ENCODE measurements at regions not wholly inside any gene's neighbourhood (a gene's known extent, or its start where the extent isn't known, plus 50 kb on each side); places are given as distances from the start of the nearest gene placed in this dataset.
"Not testable (repeated sequence)": the region's sequence is repeated elsewhere in the genome, so short reads cannot be mapped to it uniquely, and the experiment has no call there.

DNA sequence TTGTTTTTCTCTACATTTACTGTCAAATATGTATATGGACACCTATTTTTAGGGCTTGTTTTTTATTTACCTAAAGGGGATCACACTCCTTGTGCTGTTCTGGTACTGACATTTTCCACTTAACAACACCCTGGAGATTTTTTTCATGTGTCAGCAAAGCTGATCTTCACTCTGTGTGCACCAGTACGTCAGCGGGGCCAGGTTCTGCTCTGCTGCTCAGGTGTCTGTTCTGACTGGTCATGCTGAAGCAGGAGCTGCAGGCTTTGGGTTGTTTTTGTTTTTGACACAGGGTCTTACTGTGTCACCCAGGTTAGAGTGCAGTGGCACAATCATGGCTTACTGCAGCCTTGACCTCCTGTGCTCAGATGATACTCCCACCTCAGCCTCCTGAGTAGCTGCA is 81.9 kb upstream of the CCND2 start:
- DNase-seq (ENCODE audit: low read depth), result no peak

- DNase-seq (ENCODE audit: low read depth), result no peak
Measured at GRCh38 chr12:4191149-4191548, 82.4 kb upstream of the CCND2 start.

- DNase-seq (ENCODE audit: low read depth), result no peak
Measured at GRCh38 chr12:4190366-4191063, 83.0 kb upstream of the CCND2 start.

GRCh38 chr12:4189721-4190120 is 83.8 kb upstream of the CCND2 start:
- no peak for DNase-seq (ENCODE audit: low read depth)

DNA sequence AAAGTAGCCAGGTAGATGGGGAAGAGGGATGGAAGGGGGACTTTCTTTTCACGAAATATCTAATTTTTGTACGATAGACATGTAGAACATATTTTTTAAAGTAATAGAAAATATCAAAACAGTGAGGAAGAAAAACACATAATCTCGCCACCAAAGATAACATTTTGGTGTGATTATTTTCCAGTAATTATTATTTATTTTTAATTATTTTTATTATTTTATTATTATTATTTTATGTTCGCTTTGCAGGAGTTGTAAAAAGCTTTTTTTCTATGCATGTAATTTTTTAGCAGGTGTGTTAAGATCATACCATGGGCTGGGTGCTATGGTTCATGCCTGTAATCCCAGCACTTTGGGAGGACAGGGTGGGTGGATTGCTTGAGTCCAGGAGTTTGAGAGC is 85.6 kb upstream of the CCND2 start:
- DNase-seq (ENCODE audit: low read depth), result no peak

GRCh38 chr12:4187315-4187714 is 86.2 kb upstream of the CCND2 start:
- DNase-seq (ENCODE audit: low read depth), result not testable (repeated sequence)

GRCh38 chr12:4178424-4179170 is 95.0 kb upstream of the CCND2 start:
- no peak for DNase-seq (ENCODE audit: low read depth)

GRCh38 chr12:4177262-4177661 is 96.3 kb upstream of the CCND2 start:
- DNase-seq (ENCODE audit: low read depth), result no peak

DNA sequence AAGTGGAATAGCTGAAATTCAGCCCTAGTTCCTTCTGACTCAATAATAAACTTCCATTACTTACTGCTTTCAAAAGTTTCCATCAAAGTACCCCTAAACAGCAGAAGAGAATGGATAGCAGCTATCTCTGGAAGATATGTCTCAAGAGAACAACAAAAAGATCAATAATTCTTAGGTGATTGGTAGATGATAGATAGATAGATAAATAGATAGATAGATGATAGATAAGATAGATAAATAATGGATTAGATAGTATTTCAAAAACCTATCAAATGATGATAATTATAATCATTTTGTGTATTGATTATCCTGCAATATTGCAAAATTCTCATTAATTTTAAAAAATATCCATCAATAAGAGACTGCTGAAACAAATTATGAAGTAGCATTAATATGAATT is 97.4 kb upstream of the CCND2 start:
- DNase-seq (ENCODE audit: low read depth), result no peak

GRCh38 chr12:4174417-4174816 is 99.1 kb upstream of the CCND2 start:
- DNase-seq (ENCODE audit: low read depth), result no peak

DNA sequence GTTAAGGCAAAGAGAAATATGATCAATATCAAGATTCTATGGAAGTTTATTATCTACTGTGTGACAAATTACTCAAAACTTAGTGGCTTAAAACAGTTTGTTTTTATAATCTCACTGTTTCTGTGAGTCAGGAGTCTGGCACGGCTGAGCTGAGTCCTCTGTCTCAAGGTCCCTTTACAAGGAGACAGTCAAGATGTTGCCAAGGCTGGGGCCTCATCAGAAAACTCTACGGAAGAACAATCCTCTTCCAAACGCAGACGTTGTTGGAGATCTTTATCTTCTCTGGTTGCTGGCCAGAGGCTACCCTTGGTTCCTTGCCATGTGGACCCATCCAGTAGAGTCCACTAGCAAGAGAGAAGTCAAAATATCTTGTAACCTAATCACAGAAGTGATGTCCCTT is 100.6 kb upstream of the CCND2 start:
- DNase-seq (ENCODE audit: low read depth), result no peak

GRCh38 chr12:4171742-4172141 is 101.8 kb upstream of the CCND2 start:
- DNase-seq (ENCODE audit: low read depth), result no peak

GRCh38 chr12:4169959-4170358 is 103.6 kb upstream of the CCND2 start:
- no peak for DNase-seq (ENCODE audit: low read depth)

GRCh38 chr12:4169531-4169930 is 104.0 kb upstream of the CCND2 start:
- no peak for DNase-seq (ENCODE audit: low read depth)

DNA sequence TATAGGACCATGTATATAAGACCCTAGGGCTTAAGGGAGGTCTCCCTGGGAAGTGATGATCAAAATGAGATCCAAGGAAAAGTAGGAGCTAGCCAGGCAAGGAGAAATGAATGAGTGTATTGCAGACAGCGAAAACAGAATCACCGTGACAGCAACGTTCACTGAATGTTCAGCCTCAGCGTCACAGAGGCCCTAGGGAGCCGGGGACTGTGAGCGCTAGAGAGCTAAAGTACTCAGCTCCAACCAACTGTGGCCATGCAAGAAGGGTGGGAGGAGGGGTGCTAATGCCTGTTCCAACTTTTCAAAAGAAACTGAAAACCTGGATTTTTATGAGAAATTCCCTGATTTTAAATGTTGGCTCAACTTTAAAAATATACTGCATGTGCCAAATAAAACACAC is 105.5 kb upstream of the CCND2 start:
- no peak for DNase-seq (ENCODE audit: low read depth)

DNA sequence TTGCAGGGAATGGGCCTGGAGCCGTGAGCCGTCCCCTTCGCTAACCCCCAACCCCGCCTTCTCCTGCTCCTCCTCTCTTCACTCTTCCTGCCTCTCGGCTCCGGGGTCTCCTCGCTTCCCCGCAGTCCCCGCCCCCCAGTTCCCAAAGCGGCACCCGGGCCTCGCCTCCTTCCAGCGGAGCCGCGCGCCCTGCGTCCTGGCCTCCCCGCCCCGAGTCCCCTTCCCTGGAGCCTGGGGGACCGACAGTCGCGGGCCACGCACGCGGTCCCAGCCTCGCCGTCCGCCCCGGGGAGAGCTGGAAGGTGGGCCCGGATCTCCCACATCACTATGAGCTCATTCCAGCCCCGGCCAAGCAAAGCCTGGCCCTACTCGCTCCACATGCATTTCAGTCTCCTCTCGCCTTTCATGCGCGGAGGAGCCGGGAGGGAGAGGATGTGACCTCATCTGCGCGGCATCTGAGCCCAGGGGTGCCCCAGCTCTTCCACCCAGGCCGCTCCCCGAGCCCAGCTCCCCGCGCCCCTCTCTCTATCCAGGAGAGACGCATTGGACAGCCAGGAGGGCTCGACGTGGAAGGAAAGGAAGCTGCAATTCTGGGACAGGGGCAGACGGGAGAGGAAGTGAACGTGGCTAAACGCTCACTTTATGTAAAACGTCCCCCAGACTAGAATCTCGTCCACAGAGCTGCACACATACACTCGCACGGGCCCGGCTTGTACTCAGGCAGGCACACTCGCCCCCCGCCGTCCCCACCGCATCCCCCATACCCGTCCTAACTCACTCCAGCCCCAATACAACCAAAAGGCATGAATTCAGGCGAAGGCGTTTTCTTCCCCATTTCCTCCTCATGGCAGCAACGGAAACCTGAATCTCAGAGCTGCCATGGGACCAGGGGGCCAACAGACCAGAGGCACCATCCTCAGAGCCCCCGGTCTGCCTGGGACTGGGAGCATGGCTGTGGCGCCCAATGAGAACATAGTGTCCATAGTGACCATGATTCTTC is 108.7 kb upstream of the CCND2 start:
- peak; percentile 21 for DNase-seq (ENCODE audit: low read depth)

DNA sequence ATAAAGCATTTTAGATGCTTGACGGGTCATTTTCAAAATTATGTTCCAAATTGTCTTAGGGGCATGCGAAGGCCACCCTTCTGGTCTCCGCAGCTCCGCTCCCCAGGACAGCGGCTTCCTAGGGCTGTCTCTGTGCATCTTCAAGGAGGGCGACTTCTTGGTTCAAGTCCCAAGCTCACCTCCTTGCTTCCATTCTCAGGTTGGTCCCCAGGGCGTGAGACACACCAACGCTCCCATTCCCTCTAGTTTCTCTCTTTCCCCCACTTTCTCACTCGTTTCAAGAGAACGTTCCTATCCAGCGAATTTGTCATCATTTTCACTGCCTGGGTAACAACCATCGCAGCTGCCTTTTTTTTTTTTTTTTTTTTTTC is 109.4 kb upstream of the CCND2 start:
- no peak for DNase-seq (ENCODE audit: low read depth)

DNA sequence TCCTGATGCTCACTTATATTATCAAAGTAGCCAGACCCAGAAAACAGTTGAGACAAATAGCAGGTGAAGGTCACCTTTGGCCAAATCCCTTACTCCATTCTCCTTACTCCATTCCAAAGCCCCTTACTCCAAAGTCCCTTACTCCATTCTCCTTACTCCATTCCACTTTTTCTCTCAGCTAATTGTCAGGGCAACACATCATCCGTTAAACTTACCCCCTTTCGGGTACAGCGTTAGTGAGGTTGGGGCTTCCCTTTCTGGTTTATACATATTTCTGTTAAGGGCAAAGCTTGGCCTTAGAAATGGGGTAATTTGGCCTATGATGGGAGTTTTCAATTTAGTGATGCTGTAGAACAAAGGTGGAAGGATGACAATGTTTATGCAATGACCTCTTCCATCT is 111.8 kb upstream of the CCND2 start:
- no peak for DNase-seq (ENCODE audit: low read depth)

DNA sequence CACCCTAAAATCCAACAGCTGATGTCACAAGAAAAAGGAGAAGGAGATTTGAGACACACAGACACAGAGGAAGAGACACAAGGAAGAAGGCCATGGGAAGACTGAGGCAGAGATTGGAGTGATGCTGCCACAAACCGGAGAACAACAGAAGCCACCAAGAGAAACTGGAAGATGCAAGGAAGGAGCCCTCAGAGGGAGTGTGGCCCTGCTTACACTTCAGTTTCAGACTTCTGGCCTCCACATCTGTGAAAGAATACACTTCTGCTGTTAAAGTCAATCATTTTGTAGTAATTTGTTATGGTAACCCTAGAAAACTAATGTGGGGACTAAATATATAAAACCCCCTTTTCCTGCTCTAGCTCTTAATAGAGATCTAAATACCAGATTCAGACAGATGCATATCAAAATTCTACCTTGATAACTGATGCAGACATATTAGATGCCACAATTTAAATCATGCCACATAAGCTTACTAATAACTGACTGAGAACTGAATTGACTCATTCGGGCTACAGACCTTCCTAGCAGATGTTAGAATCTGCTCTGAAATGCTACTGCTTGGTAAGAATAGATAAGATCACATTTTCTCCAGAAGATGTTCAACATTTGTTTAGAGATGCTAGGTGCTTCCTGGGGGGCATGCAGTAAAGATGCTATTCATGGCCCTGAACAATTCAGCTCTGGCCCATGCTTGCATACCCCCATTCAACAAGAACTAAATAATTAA is 113.1 kb upstream of the CCND2 start:
- DNase-seq (ENCODE audit: low read depth), result no peak

- DNase-seq (ENCODE audit: low read depth), result no peak
Measured at GRCh38 chr12:4159851-4160250, 113.7 kb upstream of the CCND2 start.

DNA sequence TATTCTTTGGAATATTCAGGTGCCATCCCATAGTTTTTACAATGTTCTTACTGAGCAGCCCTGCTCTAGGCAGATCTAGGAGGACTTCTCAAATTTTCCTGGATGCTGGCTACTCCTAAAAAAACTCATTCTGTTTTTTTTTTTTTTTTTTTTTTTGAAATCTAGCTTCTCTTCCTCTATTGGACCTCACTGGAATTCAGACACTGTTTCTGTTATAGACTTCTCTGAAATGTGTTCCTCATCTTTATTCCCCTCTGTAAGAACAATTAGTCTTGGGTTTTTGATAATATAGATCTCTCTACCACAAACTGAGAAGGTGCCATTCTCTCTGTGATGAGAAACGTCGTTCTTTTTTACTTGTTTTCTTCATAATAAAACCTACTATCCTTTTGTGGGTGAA is 115.3 kb upstream of the CCND2 start:
- DNase-seq (ENCODE audit: low read depth), result no peak

DNA sequence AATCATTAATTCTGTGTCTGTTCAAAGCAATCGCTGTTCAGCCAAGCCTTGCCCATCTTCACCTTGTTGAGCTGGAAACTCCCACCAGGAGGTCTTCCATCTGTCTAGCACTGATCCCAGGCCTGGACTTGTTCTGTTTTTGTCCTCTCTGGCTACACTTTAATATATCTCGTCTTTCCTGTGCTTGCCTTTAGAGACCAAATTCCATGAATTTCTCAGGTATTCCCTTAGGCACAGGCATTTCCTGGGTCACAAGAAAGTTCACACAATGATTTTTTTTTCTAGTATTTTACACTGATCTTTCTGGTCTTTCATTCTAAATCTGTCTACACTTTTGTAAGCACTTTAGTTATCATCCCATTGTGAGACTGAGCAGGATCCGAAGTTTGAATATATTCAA is 116.4 kb upstream of the CCND2 start:
- no peak for DNase-seq (ENCODE audit: low read depth)

Data from fibroblast of gingiva (primary cell).